Kidney (tissue), 13 donors: ENCODE measurements at regions not wholly inside any gene's neighbourhood (a gene's known extent, or its start where the extent isn't known, plus 50 kb on each side); places are given as distances from the start of the nearest gene placed in this dataset.

Source experiments
- DNase-seq, 5 donors: peaks; one replicate each; pipeline ENCODE4 v3.0.0-alpha.2; 2013 to 2020
- FAIRE-seq: peaks from 2 replicates; lab custom pipeline; 2012; peaks lifted over from hg19 to GRCh38; lab: Jason Lieb, UNC
- H3K27ac ChIP-seq, 2 donors: one replicate each; pipeline ENCODE4 v1.7.0; 2013; ENCODE audit warnings: low read depth in 2 of 2, low read length in 2 of 2, inconsistent platforms in 1 of 2
- H3K27me3 ChIP-seq: one replicate; pipeline ENCODE4 v1.7.1; 2013; ENCODE audit warnings: low read length, inconsistent platforms; ENCODE audit not compliant: control insufficient read depth, insufficient read depth
- H3K36me3 ChIP-seq, 3 donors: one replicate each; pipeline versions ENCODE4 v1.7.0 to v1.7.1; 2013; ENCODE audit warnings: low read length in 3 of 3, control low read depth in 1 of 3, inconsistent platforms in 1 of 3; ENCODE audit not compliant: insufficient read depth in 3 of 3, control insufficient read depth in 2 of 3
- H3K4me1 ChIP-seq, 3 donors: one replicate each; pipeline versions ENCODE4 v1.7.0 to v1.7.1; 2013; ENCODE audit warnings: low read length in 3 of 3, inconsistent platforms in 1 of 3, low read depth in 1 of 3; ENCODE audit not compliant: control insufficient read depth in 2 of 3, insufficient read depth in 2 of 3
- H3K4me3 ChIP-seq, 3 donors: one replicate each; pipeline versions ENCODE4 v1.7.0 to v1.8.1; 2013; ENCODE audit warnings: low read length in 3 of 3, control low read depth in 1 of 3, inconsistent platforms in 1 of 3
- H3K9ac ChIP-seq, 3 donors: one replicate each; pipeline versions ENCODE4 v1.7.0 to v1.7.1; 2013; ENCODE audit warnings: low read length in 3 of 3, control low read depth in 1 of 3, inconsistent platforms in 1 of 3
- H3K9me3 ChIP-seq, 3 donors: one replicate each; pipeline versions ENCODE4 v1.7.0 to v1.7.1; 2013; ENCODE audit warnings: low read length in 3 of 3, control low read depth in 1 of 3, inconsistent platforms in 1 of 3; ENCODE audit not compliant: control insufficient read depth in 2 of 3, insufficient read depth in 1 of 3
- CTCF ChIP-seq: IDR thresholded peaks from 3 replicates; pipeline ENCODE4 v1.5.1; 2012; ENCODE audit warnings: mild to moderate bottlenecking, moderate library complexity, borderline replicate concordance; ENCODE audit not compliant: insufficient read depth; ENCODE audit errors: extremely low read depth
- intact Hi-C: fragments of 100-400 bp; cut with DNase I; formaldehyde crosslinking; loops from one replicate; pipeline ENCODE4 v1.11.1; 2022
- donor health status: control.
- donor health status: control.
- donor health status: control.
- donor health status: control.
- donor health status: control.
- donor health status: DM: yes; HTN: yes; CAD: no.
- donor health status: Normal renal cell carcinoma (clear cell type).

GRCh38 chr21:19987671-19988070, 1010.5 kb upstream of the NCAM2 start:
- FAIRE-seq, result no peak
- Histone ChIP-seq H3K4me1 (no peaks in the 10 kb centered on the region), H3K27ac (no peak overlapping the region), H3K27me3 (no peaks in the 10 kb centered on the region), H3K4me3 (no peak overlapping the region), H3K9me3 (peaks cover 0 to 2% (median 0%) of the 10 kb centered on the region in 3 donors), H3K9ac (no peak overlapping the region), H3K36me3 (no peaks in the 10 kb centered on the region)
- intact Hi-C loops, result no loop called here
- no peak for TF ChIP-seq CTCF
- DNase-seq, result no peak

GRCh38 chr21:19992540-19992939, 1005.7 kb upstream of the NCAM2 start:
- no peaks in the 10 kb centered on the region for H3K27me3 ChIP-seq
- FAIRE-seq, result no peak
- H3K4me1 ChIP-seq, result no peaks in the 10 kb centered on the region
- no peak overlapping the region for H3K9ac ChIP-seq
- intact Hi-C loops, result no loop called here
- H3K9me3 ChIP-seq, result peaks cover 0 to 2% (median 0%) of the 10 kb centered on the region in 3 donors
- no peak for TF ChIP-seq CTCF
- DNase-seq, result no peak
- no peak overlapping the region for H3K27ac ChIP-seq
- H3K4me3 ChIP-seq, result no peak overlapping the region
- no peaks in the 10 kb centered on the region for H3K36me3 ChIP-seq

DNA sequence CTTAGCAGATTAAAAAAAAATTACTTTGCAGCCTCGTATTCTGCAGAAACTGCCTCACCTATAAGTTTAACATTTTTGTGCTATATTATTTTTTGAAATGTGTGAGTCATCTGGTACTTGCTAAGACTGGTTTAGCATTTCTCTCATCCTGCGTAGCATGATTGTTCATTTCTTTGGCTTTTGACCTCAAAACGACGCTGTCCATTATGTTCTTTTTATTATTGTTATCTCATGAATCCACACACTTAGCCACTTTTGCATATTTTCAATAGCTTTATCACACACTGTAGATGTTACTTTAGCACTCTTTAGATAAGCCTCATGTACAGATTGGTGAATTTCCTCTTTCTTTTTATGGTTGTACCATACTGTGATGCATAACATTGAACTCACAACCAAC, 1004.9 kb upstream of the NCAM2 start:
- peaks cover 0 to 2% (median 0%) of the 10 kb centered on the region in 3 donors for H3K9me3 ChIP-seq
- H3K27me3 ChIP-seq, result no peaks in the 10 kb centered on the region
- H3K9ac ChIP-seq, result no peak overlapping the region
- TF ChIP-seq CTCF, result no peak
- H3K36me3 ChIP-seq, result no peaks in the 10 kb centered on the region
- H3K4me3 ChIP-seq, result no peak overlapping the region
- FAIRE-seq (no peak), DNase-seq (no peak)
- intact Hi-C loops, result no loop called here
- no peak overlapping the region for H3K27ac ChIP-seq
- H3K4me1 ChIP-seq, result no peaks in the 10 kb centered on the region

- H3K9ac ChIP-seq, result no peak overlapping the region
- no peaks in the 10 kb centered on the region for H3K36me3 ChIP-seq
- intact Hi-C loops, result no loop called here
- H3K27ac ChIP-seq, result no peak overlapping the region
- no peak for TF ChIP-seq CTCF
- DNase-seq, result no peak
- no peaks in the 10 kb centered on the region for H3K4me1 ChIP-seq
- no peak overlapping the region for H3K4me3 ChIP-seq
- H3K27me3 ChIP-seq, result no peaks in the 10 kb centered on the region
- H3K9me3 ChIP-seq, result no peaks in the 10 kb centered on the region
- FAIRE-seq, result no peak
These were observed 1003.0 kb upstream of the NCAM2 start for GRCh38 chr21:19995253-19995652.
